HG03064 (cell line): ENCODE measurements at regions not wholly inside any gene's neighbourhood (a gene's known extent, or its start where the extent isn't known, plus 50 kb on each side); places are given as distances from the start of the nearest gene placed in this dataset.
"Not testable (repeated sequence)": the region's sequence is repeated elsewhere in the genome, so short reads cannot be mapped to it uniquely, and the experiment has no call there.

Experiments used
- ATAC-seq: cut with Tn5 transposase; IDR thresholded peaks from one replicate; pipeline ENCODE4 v1.9.1; 2021; ENCODE audit warnings: low read depth; ENCODE audit not compliant: unreplicated experiment

DNA sequence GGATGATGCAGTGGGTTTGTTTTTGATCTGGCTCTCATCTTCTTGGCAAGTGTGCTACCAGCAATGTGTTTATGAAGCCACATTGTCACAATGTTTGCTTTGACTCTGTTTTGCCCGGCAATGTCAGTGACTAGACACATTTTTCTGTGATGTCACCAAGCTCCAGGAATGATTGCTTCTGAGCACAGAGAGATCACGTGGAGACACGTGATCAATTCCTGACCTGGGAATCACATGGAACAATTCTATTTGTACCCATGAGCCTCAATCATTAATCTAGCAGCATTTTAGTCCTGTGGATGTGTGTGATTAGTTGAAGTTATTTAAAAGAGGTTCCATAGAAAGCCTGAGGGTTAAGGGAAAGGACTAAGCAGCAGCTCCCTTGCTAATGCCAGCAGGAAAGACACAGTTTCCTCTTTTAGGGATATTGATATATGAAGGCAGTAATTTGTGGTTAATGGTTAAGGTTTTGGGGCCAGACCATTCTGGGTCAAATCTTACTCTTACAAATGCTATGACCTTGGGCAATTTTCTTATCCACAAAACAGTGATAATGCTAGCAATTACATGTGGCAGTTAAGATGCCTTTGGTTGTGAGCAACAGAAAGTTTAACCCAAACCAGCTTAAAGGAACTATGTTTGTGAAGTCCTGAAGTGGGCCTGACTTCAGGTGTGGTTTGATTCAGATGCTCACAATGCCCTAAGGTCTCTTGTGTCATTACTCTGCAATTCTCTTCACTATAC, 59.0 kb downstream of the FASLG start:
- ATAC-seq: no peak

DNA sequence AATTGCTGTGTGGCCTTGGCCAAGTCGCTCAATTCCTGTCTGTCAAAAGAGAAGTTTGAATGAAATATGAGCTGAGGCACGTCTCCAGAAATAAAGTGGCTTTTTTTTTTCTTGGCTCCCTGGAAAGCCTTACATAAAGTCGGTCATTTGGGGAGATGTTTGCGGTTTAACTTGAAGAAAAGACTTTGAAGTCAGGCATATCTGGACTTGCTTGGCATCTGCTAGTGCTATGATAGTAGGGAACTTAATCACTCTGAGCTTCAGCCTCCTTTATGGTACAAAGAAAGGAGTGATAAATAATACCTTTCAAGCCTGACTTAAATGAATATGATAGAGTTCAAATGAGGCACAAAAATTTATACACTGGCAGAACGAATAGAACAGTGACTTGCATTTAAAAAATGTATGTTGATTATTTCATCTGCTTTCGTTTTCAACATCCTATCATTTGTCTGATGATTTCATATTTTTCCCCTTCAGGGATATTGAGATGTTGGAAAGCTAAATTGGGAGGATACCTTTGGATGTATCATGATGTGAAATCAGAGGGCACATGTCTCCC, 60.2 kb downstream of the FASLG start:
- no peak for ATAC-seq

GRCh38 chr1:172719694-172720138, 60.8 kb downstream of the FASLG start:
- no peak for ATAC-seq

GRCh38 chr1:172720339-172720738, 61.4 kb downstream of the FASLG start:
- no peak for ATAC-seq

- ATAC-seq: no peak
Observed at GRCh38 chr1:172723251-172723650, 64.3 kb downstream of the FASLG start.

DNA sequence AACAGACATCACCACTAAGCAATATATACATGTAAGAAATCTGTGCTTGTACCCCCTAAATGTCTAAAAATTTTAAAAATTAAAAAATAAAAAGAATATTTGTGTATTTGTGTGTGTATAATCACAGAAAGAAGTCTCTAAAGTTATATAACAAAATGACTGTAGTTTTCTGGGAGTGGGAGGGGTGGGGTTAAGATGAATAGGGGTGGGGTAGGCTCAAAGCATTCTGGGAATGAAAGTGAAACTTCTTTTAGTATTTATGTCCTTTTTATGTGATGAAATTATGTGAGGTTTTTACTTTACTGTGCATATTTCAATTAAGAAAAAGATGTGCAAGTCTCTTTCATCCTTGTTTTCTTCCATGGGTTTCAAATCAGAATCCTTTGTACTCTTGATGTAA, 65.3 kb downstream of the FASLG start:
- no peak for ATAC-seq

DNA sequence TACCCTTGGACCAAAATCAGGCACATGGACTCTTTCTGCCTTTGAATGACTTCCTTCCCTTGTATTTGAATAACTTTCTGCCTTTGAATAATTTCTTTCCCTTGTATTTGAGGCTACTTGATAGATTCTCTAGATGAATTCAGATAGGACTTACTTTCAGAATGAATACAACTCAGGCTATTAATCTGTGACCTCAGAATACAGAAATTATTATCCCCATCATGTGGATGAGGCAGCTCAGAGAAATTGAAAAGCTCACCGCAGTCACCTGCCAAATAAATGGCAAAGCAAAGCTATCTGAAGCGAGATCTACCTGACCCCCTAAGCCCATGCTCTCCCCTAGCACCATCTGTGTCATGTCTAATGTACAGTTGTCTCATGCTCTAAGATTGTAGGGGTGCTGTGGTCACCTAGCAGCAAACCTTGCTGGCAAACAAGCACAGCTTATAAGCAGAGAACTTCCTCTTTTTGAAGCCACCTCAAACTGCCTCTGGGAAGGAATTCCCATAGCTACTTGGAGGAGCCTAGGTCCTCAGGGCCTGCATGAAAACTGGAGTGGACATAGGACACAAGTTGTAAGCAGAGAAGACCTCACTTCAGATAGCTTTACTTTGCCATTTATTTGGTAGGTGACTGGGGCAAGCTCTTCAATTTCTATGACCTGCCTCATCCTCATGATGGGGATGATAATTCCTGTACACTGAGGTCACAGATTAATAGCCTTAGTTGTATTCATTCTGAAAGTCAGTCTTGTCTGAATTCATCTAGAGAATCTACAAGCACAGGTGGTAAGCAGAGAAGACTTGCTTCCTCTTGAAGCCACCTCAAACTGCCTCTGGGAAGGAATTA, 66.1 kb downstream of the FASLG start:
- peak; percentile 82 for ATAC-seq

GRCh38 chr1:172726740-172727139, 67.8 kb downstream of the FASLG start:
- ATAC-seq: no peak

DNA sequence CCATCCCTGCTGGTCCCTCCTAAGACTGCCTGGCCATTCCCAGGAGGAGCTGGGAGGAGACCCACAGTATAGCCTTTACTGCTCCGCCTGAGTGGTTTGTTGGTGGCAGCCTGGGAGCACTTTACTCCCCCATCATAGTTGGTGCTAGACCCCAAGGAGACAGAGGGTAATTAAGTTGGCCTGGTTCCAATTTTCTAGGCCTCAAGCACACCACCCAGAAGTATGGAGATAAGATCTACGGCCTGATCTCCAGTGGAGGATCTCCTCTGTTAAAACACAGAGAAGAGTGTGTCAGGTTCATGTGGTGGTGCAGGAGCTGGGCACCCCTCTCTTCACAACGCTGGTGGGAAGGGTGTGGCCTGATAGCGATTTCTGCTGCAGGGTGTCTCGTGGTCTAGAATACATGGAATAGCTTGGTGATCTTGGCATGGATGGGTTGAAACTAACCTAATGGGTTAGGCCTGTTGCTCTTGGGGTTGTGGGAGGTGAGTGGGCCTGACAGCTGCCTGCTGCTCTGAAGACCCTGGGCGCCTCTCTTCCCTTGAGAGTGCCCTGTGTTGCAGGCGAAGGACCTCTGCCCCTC, 68.5 kb downstream of the FASLG start:
- ATAC-seq: no peak

- no peak for ATAC-seq
Observed at GRCh38 chr1:172727956-172728603, 69.2 kb downstream of the FASLG start.

DNA sequence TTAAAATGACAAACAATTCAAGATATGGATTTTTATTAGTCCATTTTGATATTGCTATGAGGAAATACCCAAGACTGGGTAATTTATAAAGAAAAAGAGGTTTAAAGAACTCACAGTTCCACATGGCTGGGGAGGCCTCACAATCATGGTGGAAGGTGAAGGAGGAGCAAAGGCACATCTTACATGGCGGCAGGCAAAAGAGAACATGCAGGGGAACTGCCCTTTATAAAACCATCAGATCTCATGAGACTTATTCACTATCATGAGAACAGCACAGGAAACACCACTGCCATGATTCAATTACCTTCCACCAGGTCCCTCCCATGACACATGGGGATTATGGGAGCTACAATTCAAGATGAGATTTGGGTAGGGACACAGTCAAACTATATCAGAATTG, 69.8 kb downstream of the FASLG start:
- not testable (repeated sequence) for ATAC-seq

DNA sequence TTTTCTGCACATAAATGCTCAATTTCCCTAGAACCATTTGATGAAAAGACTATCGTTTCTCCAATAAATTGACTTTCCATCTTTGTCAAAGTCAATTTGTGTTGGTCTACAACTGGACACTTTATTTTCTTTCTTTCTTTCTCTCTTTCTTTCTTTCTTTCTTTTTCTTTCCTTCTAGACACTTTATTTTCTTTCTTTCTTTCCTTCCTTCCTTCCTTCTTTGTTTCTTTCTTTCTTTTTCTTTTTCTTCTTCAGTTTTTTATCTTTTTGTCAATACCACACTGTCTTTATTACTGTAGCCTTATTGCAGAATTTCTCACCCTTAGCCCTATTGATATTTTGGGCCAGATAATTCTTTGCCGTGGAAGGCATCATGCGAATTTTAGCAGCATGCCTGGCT, 73.5 kb downstream of the FASLG start:
- ATAC-seq: no peak

DNA sequence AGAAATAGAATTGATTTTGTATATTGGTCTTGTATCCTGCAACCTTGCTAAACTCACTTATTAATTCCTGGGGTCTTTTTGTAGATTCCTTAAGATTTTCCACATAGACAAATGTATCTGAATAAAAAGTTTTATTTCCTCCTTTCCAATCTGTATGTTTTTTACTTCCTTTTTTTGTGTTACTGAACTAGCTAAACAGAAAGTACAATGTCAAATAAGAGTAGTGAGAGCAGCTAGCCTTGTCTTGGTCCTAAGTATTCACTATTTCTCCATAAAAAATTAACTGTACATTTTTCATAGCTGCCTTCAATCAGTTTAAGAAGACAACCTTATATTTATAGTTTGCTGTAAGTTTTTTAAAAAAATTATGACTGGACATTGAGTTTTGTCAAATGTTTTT, 74.9 kb downstream of the FASLG start:
- no peak for ATAC-seq

- ATAC-seq: no peak
Observed at GRCh38 chr1:172738389-172738788, 79.5 kb downstream of the FASLG start.

DNA sequence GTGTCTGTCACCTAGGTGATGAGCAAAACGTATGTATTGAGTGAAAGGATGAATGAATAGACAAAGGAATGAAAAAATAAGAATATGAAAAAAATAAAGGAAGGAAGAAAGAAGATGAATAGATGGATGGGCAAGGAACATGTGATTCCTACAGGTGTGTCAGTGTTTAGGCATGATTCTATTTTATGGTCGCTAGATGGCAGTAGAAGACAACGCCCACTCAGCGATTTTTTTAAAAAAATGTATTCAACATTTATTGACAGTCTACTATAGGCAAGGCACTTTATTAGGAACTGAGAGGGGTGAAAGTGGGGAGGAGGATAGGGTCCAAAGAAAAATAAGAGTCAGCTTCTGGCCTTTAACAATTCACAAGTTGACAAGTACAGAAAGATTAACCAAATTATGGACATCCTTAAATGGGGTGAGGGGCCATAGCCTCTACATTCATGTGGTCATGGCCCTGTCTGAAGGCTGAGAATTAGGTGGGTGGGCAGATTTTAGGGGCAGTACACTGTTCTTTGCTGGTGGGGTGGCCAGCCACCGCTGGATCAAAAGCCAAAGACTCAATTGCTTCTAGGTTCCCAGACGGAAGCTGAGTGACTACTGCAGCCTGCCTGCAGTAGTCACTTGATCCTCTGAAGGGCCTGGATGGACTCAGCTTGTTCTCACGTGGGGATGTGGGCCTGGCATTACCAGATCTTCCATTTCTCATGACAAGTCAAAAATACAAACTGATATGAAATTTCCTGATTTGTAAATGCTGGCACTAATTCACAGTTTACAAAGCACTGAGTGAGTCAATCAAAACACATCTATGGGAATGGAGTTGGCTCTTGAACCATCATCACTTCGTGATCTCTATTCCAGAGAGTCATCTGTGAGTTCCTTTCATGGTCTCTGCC, 83.9 kb downstream of the FASLG start:
- ATAC-seq: no peak

GRCh38 chr1:172745014-172745413, 86.1 kb downstream of the FASLG start:
- peak; percentile 54 for ATAC-seq

DNA sequence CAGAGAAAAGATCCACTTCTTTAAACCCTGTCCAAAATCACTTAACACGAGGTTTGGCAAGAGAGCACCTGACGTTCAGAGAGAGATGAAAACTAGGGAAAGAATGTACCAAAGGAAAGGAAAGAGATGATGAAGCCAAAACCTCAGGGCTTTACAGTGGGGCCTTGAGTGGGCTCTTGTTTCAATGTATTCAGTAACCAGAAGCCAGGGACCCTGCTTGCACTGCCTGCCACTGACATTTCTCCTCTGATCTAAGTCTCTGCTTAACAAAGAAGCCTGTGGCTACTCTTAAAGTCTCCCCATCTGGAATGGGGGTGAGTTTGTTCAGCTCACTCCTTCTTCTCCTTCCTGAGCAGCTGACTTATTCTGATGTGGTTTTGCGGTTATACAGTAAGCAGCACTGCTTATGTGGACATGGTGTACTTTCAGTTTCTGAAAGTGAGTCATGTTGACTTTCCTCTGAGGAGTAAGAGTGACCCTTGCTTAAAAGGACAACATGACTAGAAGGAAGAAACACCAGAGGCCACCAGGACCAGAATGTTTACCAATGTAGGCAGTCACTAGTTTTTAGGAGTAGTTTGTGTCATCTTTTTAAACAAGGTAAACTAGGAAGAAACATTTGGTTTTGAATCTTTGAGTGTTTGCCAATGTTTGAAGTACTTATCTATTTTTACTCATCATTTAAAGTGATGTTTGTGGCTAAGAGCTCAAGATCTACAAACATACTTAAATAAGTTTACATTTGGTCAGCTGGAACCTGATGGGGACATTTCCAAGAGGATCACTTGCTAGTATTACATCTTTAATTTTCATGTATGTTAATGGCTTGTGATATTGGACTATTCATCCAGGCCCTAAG, 87.4 kb downstream of the FASLG start:
- peak; percentile 76 for ATAC-seq

GRCh38 chr1:172748201-172748600, 89.3 kb downstream of the FASLG start:
- no peak for ATAC-seq

DNA sequence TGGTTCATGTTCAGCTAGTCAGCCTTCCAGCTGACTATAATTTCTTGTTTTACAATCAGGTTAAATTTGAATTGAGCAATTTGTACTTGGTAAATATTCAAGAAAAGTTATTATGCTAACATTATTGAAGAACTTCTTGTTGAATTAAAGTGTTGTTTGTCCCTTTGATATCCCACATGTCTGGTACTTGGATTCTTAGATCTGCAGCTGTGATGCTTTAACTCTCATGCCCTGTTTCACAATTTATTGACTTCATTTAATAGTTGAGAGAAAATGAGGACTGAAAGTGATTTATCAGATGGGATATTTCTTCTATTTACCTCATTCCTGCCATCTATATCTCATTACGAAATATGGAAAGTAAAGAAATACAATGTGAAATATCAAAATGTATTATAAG, 92.8 kb downstream of the FASLG start:
- ATAC-seq: no peak
